Cardiac septum (tissue), 1 donor: ENCODE measurements at regions not wholly inside any gene's neighbourhood (a gene's known extent, or its start where the extent isn't known, plus 50 kb on each side); places are given as distances from the start of the nearest gene placed in this dataset.

ENCODE experiments used
- DNase-seq: peaks from one replicate; pipeline ENCODE4 v3.0.0-alpha.2; 2020; ENCODE audit warnings: low spot score
- intact Hi-C: fragments of 100-400 bp; cut with DNase I; formaldehyde crosslinking; loops from one replicate; pipeline ENCODE4 v1.14.0; 2022
- donor health status: DM: no; HTN: no; CAD: no.

DNA sequence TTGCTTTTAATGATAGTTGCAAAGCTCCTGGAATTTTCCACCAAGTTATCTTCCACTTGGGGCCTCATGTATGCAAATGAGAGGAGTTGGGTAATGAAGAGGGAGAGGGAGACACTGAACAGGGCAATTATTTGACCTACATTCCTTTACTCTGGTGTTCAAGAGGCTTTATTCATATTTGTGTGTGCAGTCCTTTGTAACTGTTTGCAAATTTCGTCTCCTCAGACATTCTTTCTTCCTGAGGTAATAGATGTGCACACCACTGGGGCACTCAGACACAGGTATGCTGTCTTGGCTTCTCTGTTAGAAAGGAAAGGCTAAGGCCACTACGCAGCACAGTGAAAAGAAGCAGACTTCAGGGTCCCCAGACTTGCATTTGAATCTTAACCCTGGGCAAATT is 189.7 kb upstream of the IL12A start:
- intact Hi-C loops: loop anchor here (5.0 kb wide), 1 partner anchor 87 kb away; no protein-coding TSS in a partner anchor
- no peak for DNase-seq

DNA sequence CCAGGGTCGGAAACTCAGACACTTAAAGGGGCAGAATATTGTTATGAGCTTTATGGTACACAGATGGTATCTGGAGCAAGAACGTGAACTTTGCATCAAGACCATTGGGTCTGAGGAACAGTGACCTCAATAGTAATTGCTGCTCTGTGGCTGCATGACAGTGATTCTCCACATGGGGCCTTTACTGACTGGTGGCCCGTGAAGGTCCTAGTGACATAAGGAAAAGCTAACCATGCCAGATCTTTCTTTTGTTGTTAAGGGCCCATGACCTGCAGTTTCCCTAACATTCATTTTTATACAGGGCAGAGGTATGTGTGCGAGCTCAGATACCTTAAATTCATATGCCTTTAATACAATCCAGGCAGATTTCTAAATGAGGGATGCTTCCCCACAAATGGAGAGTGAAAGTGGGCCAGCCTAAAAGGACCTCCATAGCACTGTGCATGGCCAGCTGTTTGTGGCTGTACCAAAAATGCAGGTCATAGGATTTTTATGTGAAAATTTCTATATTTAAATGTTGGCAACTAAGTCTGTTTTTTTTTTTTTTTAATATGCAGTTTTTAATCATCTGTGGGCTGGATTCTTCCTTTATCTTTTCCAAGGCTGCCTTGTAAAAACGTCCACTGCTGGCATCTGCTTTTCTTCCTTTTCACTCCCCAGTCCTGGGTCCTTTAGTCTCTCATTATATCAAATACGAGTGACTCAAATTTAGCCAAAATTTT is 188.0 kb upstream of the IL12A start:
- intact Hi-C loops: loop anchor here (10.0 kb wide), 1 partner anchor 476 kb away; no protein-coding TSS in a partner anchor
- DNase-seq: no peak

DNA sequence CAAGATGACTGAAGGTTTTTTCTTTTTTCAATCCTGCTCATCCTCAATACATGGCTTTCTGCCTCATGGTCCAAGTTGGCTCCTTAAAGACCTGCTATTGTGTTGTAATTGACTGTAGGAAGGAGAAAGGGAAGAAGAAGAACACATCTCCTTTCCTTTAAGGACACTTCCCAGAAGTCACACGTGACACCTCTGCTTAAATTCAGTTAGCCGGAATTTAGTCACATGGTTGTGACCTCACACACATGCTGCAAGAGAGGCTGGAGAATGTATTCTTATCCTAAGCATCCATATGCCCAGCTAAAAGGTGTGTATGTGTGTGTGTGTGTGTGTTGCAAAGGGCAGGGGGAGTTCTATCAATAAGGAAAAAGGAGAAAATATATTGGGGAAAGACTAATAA is 185.8 kb upstream of the IL12A start:
- intact Hi-C loops: loop anchor here (2.0 to 10.0 kb wide), 2 partner anchors 478 to 540 kb away; no protein-coding TSS in a partner anchor
- no peak for DNase-seq

DNA sequence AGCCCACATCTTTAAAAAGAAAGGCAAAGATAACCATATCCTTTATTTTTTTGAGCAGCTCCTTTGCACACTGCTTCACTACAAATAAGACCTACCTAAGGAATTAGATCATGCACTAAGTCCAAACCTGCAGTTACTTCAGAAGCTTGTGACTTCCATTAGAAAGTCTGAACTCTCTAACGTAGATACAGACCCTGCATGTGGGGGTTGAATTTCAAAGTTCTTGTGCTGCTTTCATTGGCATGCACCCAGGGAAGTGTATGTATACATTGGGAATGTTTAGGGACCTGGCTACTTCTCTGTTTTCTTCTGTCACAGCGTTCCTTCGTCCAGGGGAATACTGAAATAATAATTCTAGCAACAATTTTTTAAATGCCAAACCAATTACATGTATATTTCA is 185.2 kb upstream of the IL12A start:
- intact Hi-C loops: loop anchor here (2.0 to 10.0 kb wide), 2 partner anchors 479 to 541 kb away; no protein-coding TSS in a partner anchor
- DNase-seq: no peak

DNA sequence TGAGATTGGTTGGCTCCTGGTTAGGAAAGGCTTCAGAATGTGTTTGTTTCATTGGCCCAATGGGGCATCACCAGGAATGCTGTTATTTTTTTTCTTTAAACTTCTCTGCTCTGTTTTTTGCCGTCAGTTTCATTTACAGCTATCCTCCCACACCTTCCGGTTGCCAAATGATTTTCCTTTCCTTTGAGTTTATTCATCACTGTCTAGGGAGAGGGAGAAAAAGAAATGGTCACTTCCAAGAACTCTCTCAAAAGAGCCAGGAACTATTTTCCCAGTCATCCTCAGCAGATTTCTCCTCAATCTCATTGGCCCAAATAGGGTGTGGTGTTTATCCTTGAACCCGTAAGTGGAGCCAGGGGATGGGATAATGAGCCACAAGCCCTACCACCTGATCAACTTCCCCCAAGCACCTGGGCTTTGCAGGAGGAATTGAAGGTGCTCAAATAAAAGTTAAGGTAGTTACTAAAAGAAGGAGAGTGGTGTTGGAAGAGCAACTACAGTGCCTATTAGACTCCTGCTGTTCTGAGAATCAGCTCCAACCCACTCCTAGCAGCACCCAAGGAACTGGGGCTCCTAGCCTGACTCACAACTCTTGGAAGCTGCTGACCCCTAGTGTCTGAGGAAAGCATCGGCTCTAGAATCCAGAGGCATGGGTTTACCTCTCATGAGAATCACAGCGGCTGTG is 183.8 kb upstream of the IL12A start:
- intact Hi-C loops: loop anchor here (1.0 to 10.0 kb wide), 3 partner anchors 189 to 480 kb away; no protein-coding TSS in a partner anchor
- DNase-seq: no peak

DNA sequence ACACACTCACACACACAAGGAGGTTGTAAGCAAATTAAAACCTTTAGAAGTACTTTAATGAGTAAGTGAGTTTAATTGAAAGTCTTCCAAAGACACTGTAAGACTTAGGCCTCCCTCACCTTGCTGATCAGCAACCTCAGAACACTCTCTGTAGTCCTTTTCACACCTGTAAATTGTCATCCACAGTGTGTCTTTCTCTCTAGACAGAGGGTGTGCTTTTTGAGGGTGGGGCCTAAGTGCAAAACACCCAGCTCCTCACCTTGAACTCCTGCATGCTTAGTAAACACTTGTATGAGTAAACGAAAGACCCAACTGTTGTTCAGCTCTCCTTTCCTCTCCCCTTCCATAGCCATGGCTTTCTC is 183.2 kb upstream of the IL12A start:
- no peak for DNase-seq
- intact Hi-C loops: loop anchor here (1.0 to 10.0 kb wide), 3 partner anchors 189 to 481 kb away; no protein-coding TSS in a partner anchor

DNA sequence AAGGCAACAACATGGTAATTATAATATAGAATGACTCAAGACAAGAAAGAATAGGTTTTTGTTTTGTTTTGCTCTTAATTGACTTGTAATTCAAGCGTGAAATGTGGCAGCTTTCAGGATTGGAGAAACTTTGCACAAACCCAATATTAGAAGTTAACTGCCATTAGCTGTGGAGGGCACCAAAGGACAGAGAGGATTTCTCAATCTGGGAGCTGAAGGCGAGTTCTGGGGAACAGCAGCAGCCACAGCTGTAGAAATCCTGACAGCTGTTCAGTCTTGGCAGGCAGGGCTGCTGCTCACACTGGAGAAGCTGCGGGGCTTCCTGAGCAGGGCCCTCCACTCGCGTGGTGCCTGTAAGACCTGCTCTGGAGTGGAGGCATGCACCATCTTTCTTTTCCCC is 182.2 kb upstream of the IL12A start:
- DNase-seq: no peak
- intact Hi-C loops: loop anchor here (5.0 to 10.0 kb wide), 2 partner anchors 201 to 482 kb away; no protein-coding TSS in a partner anchor

DNA sequence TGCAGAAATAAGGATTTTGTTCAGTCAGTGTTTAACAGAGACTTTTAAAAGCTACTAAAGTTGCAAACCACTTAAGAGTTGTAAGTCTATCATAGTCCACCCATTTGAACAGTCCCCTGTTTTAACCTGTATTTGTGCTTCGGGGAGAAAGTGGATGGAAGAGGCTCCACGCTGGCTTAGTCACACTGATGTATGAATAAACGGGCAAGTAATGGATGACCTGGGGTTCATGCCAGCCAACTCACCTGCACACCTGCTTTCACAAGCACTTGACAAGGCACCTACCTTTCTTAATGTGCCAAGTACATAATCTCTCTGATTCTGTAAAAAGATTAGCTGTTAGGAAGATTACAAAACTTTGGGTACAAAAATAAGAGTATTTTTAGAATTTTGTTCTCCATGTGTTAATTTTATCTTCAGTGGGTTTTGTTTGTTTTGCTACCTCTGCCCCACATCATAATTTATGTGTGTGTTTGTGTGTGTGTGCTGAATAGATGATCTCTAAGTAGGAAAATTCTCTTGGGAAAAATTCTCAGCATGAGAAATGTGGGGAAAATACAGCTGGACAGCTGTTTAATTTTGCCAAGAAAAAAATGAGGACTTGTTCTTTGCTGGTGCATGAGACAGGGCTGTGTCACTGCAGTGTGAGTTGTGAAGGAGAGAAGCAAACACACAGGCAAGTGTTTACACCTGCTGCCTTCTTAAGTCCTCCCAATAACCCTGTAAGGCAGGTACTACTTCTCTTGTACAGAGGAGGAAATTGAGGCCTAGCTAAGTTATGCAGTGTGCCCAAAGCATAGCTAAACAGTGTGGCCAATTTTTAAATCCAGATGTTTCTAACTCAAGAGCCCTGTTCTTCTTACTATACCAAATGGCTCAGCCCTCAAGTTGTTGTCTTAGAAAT is 181.2 kb upstream of the IL12A start:
- intact Hi-C loops: loop anchor here (5.0 to 10.0 kb wide), 2 partner anchors 200 to 483 kb away; no protein-coding TSS in a partner anchor
- DNase-seq: no peak

DNA sequence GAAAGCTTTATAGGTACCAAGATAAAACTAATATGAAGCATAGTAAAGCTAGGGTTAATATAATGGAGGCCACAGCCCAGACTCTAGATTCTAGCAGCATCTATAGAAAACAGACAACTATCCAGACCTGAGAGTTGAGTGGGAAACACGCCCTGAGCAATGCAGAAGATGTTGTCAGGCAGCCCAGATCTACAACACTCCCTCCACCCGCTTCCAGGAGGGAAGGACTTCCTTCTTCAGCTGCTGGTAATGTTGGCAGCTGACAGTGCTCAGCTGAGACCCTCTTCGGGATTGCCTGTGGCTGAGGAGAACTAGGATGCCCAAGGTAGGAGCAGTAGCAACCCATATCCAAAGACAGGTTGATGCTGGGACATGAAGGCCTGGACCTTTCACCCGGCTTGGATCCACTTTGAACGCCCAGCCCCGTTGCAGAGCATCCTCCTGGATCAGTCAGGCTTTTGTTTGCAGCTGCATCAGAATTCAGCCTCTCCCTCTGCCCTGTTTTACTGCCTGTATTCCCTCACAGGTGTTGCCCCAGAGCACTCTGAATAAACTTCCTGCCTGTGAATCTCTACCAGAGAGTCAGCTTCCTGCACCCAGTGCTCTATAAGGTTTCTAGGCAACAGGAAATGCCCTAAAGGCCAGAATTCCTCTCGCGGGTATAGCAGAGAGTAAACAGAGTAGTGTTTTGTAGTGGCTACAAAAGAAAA is 174.7 kb upstream of the IL12A start:
- DNase-seq: no peak
- intact Hi-C loops: no loop called here

DNA sequence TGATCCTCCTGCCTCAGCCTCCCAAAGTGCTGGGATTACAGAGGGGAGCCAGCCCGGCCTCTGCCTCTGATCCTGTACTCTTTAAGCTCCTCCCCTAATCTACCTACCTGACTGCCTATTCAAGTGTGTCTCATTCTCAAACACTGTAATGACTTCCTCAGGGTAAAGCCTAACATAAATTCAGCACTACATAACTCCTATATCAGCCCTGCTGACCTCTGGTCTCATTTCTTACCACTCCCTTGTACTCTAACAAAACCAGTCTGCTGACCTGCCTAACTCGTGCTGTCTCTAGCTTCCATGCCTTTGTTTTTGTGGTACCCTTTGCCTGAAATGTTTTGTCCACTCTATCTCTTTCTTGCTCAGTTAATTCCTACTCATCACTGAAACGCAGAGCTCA is 172.1 kb upstream of the IL12A start:
- no peak for DNase-seq
- intact Hi-C loops: loop anchor here (5.0 kb wide), 1 partner anchor 549 kb away; no protein-coding TSS in a partner anchor

DNA sequence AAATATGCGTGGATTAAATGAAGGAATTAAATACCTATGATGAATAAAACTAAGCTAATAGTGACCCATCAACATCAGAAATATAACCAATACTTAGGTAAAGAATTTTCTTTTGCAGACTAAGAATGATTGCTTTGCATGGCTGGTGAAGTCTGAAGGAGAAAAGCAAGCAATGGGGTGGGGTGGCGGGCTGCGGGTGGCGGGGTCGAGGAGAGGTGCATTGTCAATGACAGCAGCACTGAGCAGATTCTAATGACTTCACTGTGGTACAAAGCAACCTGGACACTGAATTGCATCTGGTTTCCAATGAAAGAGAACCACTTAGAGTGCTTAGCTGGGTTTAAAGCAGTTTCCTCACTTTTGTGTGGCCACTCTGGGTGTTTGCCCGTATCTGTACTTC is 171.5 kb upstream of the IL12A start:
- no peak for DNase-seq
- intact Hi-C loops: loop anchor here (5.0 kb wide), 1 partner anchor 550 kb away; no protein-coding TSS in a partner anchor

DNA sequence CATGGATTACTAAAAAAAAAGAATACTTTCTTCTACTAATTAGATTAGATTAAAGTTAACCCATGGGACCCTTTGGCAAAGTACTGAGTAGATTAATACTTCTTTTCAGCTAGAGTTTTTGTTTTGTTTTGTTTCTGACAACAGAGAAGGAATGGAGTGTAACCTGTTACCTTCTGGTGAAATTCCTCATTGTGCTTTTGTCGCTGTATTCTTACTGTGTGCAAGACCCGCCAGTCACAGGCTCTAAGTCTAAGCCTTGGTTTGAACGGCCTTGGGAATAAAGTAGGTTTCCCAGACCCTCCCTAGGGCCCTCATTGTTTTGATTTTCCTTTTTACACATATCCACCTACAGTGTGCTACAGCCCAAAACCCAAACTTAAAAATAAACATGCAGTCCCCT is 171.1 kb upstream of the IL12A start:
- no peak for DNase-seq
- intact Hi-C loops: loop anchor here (5.0 kb wide), 1 partner anchor 550 kb away; no protein-coding TSS in a partner anchor

DNA sequence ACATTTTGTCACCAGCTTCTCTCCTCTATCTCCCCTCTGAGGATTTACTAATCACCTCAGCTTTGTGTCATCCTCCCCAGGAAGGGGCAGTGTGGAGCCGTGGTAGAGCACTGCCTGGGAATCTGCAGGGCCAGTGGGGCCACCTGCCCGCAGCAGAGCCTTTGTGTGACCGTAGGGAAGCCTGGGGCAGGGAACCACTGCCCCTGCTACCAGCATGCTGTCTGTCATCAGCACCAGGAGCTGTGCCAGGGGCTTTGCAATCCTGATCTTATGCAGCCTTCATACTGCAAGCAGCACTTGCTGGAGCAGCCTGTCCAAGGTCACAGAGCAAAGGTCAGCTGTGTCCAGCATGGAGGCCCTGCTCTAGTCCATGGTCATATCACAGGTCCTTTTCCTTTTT is 170.2 kb upstream of the IL12A start:
- intact Hi-C loops: loop anchor here (5.0 kb wide), 1 partner anchor 551 kb away; no protein-coding TSS in a partner anchor
- no peak for DNase-seq

DNA sequence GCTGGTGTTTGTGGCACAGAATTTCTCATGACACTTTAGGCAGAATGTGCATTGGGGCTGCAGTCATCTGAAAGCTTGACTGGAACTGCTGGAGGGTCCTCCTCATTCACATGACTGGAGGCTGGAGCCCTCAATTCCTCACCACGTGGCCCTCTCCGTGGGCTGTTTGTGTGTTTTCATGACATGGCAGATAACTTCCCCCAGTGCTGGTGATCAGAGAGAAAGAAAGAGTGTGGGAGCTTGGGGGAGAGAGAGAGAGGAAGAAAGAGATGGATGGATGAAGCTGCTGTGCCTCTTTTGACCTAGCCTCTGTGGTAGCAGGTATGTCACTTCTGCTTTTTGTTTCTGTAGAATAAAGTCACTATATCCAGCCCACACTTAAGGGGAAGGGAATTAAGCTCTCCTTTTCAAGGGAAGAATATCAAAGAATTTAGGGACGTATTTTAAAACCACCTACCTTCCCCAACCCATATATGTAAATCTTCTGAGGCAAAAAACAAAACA is 169.6 kb upstream of the IL12A start:
- intact Hi-C loops: loop anchor here (5.0 kb wide), 1 partner anchor 552 kb away; no protein-coding TSS in a partner anchor

DNA sequence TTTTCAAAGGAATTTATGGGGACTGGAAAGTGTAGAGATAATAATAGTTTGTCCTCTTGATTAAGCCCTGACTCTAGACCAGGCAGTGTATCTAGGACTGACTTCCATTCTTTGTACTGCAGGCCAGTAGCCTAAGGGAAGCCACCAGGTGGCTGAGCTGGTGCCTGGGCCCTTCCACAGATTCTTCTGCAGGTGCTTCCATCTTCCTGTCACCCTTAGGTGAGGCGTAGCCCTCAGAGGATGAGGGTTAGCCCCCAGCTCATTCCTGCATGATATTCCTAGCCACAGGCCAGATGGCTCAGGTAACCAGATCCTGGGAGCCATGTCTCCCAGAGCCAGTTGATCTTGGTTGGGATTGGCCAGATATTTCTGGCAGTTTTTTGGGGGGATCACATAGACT is 169.0 kb upstream of the IL12A start:
- no peak for DNase-seq
- intact Hi-C loops: loop anchor here (5.0 kb wide), 1 partner anchor 552 kb away; no protein-coding TSS in a partner anchor

More for the DNA sequence above, 169.6 kb upstream of the IL12A start:
- DNase-seq: no peak

DNA sequence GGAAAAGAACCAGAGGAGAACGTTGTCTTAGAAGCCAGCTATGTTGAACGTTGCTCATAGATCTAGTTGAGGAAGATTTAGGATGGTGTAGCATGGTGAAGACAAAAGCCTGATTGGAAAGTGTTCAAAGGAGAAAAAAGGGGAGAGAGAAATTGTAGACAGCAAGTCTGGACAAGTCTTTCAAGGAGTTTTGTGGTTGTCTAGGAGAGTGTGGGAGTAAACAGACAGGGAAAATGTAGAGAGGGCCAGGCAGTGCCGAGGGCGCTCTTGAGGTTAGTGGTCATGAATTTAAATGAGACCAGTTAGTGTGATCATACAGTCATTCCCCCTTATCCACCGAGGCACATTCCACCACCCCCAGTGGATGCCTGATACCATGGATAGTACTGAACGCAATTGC is 167.5 kb upstream of the IL12A start:
- no peak for DNase-seq
- intact Hi-C loops: no loop called here

DNA sequence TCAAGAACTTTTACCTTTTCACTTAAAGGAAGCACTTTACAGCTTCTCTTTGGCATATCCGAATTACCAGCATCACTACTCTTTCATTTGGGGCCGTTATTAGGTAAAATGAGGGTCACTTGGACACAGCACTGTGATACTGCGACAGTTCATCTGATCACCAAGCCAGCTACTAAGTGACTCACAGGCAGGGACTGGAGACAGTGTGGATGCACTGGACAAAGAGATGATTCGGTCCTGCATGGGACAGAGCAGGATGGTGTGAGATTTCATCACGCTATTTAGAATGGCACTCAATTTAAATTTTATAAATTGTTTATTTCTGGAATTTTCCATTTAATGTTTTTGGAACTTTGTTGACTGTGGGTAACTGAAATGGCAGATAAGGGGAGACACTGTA is 166.9 kb upstream of the IL12A start:
- DNase-seq: no peak
- intact Hi-C loops: no loop called here

DNA sequence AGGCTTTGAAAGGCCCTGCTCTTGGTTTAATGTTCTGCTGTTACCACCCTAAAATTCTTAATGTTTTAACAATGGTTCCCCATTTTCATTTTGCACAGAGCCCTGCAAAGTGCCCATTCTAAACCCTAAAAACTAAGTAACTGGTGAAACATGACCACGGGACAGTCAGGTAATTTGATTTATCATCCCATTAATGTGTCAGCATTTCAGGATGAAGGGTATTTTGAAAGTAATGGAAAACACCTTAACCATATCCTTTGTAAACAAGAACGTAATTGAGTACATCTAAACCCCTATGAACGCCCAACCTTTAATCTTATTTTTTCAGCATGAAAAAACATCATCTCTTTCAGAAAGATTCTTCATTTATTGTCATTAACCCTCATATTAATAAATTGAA is 164.9 kb upstream of the IL12A start:
- intact Hi-C loops: no loop called here
- DNase-seq: no peak

DNA sequence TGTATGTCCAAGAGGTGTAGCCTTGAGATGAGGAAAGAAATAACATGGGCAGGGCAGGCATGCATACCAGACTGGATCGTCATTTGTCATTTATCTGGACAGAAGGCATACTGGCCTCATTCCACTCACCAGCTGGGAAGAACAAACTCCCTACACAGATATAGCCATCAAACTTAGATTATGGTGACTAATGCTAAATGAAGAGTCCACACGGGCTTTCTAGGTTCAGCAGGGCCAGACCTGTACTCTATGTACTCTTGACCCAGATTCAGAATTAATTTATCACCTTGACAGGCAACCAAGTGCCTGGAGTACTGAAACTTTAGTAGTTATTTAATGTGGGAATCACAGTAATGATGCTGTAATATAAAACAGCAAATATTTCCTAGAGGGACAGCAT is 164.3 kb upstream of the IL12A start:
- DNase-seq: no peak
- intact Hi-C loops: no loop called here
